HG03095 (cell line): ENCODE measurements at regions not wholly inside any gene's neighbourhood (a gene's known extent, or its start where the extent isn't known, plus 50 kb on each side); places are given as distances from the start of the nearest gene placed in this dataset.

Source experiments
- ATAC-seq: cut with Tn5 transposase; IDR thresholded peaks from one replicate; pipeline ENCODE4 v1.9.1; 2021; ENCODE audit warnings: moderate library complexity; ENCODE audit not compliant: unreplicated experiment

DNA sequence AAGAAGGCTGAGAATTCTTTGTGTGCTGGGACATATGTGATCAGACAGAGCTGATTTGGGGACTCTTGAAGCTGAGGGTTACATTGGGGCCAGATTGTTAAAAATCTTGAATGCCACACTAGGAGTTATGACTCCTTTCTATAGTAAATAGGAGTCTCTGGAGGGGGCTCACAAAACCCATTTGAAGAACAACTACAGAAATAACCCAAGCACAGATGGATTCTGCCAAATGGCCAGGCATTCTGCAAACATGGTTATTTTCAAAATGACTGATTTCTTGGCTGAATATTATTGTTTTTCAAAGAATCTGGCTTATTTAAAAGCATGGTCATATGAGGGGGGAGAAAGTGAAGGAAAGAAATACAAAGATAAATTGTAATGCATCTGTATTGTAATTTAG, 625.5 kb upstream of the TENM4 start:
- ATAC-seq = no peak

DNA sequence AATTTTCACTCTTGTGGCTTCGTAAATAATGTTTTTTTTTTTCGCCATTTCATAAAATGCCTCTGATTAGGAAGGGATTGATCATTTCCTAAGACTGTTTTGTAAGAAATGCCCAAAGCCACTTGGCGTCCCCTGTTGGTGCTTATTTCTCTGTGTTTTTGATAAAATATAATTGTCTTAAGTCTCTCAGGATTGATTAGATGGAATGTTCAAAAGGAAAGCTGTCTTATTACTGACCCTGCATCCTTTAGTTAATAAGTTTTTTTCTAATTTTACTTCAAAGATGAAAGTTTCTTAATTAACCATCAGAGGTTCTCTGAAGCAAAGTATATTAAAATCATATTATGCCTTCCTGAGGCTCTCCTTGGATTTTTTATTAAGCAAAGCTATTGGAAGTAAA, 624.3 kb upstream of the TENM4 start:
- ATAC-seq = no peak

DNA sequence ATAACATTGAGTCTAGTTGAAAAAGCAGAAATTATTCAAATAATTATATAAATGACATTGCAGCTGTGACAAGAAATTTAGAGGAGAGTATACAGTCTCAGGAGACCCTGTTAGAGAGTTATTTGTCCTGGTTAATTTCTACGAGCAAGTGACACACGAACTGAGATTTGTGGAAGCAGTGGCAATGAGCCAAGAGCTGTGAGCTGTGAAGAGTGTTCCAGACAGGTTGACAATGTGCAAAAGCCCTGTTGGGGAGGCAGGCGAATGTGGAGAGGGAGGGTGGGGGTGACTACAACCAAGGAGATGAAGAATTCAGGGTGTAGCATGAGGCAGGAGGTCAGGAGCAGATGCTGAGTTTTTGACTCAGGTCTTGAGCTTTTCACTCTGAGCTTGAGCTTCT, 620.2 kb upstream of the TENM4 start:
- no peak for ATAC-seq

DNA sequence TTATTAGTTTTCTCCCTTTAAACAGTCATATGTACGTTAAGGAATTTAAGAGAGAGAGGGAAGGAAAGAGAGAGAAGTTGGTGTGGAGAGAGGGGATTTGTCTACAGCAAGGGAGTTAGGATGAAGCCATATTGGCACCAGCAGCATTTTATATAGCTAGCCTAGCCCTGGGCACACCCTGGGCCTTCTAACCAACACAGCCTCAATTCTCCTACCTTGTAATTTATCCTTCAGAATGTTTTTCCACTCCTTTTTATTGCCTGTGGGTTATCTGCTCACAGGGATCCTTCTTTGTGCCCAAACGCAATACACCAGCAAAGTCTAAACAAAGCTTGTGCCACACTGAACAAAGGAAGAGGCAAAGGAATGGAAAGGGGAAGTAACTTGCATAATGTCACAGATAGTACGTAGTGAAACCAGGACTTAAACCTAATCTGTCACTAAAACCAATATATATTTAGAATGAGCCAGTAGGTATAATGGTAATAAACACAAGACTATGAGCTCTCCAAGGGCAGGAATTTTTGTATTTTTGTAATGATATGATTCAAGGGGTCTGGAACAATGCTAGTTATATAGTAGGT, 613.8 kb upstream of the TENM4 start:
- ATAC-seq = no peak

DNA sequence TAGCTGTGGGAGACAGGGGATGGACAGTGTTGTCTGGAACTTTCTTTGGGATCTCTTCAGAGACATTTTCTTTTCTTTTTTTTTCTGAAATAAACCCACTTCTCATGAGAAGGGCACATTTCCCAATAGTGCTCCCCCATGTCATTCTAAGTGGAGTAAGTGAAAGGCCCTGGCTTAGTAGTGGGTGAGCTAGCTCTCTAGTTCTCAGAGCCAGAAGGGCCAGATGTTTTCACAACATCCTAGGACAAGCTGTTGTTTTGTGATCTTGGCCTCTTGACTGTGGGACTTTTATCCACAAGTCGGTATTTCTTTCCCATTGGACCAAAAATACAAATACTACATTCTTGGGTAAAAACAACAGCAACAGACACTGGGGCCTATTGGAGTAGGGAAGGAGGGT, 607.7 kb upstream of the TENM4 start:
- no peak for ATAC-seq

DNA sequence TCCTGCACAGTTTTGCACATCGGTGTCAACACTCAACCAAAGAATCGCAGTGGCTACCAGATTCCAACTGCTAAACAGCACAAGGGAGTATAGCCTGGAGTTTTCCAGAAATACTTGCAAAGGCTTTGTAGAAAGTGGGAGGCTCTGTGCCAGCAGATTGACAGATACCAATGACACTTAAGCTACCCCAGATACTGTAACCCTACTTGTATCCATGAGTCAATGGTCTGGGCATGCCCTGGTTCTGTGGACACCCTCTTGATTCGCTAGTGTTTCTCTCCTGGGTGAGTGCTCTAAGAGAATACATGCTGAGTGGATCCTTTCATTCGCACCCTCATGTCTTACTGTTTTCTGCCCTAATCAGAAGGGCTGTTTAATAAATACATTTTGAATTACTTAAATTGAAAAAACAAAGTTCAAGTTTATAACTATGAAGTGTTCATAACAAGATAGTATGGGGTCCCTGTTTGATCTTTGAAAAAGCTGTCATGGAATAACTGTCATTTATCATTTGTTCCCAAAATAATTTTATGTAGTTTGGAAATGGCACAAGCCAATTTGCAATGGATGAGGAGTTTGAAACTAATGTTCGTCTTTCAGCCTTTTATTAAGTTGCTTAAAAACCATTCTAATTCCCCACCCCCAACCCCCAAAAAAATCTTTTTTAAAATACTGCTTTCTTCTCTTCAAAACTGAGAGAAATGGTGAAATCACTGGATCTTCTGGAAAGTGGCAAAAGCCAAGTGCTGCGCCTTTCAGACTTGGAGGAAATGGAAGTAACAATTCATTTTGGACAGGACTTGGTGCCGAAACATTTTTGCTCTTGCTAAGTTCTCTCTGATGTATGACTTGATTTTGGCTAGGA, 600.5 kb upstream of the TENM4 start:
- ATAC-seq = no peak

DNA sequence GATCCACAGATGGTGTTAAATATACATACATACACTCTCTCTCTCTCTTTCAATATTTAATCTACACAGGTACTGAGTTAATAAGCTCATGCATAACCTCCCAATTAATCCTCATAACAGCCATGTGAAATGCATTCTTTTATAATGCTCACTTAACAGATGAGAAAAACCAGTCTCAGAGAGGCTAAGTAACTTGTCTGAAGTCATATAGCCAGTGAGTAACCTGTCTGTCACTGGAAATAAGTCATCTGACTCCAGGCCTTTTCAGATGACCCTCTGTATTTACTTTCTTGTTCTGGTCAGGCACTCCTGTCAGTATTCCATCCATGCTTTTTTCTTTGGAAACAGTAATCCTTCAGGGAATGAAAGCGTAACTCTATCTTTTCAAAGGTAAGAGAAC, 594.0 kb upstream of the TENM4 start:
- no peak for ATAC-seq

DNA sequence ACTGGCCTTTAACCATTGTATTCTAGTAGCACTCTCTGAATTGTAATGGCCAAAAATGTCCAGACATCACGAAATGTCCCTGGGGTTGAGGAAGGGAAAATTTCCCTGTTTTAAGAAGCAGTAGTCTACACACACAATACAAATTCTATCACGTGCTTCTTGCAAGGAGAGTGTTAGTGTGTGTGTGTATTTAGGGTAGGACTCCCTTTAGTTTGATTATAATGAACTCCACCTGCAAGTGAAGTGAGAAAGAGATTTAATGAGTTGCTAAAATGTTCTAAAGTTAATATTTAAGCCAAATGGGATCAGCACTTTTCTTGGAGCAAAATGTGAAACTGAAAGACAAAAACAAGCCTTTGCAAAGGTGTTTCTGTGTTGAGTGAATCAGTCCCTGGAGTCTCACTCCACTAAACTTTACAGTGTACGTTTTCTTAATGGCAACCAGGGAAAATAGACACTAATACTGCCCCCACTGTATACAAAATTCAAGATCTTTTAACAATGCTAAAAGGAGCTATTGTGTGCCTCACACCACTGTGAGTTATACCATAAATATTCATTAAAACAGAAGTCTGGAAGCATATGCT, 590.3 kb upstream of the TENM4 start:
- no peak for ATAC-seq

DNA sequence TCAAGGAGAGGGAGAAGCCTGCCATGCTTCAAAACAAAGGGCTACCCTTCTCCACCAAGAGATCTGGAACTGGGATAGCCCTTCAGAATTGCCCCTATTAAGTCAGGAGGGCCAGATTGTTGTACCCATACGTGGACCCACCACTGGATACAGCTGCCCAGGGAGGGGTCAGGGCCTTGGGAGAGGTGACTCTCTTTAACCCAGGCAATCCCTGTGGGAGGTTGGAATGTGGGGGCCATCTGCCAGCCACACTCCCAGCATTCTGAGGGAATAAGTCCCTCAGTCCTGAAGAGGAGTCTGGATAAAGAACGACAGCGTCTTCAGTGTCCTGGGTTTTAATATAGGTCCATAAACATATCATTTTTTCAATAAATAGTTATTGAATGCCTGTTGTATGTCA, 588.2 kb upstream of the TENM4 start:
- ATAC-seq = no peak

DNA sequence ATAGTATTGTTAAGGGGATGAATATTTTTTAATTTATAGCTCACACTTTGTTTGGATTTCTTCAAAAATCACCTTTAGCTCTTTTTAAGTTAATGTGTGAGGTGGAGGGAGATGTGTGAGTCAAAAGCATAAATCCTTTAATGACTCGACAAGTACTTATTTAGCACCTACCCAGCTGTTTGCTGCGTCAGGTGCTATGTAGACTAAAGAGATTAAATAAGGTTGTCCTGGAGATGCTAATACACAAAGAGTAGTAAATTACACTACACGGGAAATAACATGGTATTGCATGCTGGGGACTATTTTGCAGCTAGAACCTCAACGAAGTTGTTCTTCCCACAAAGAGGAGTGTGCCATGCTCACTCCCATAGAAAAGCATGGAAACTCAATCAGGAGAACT, 583.3 kb upstream of the TENM4 start:
- ATAC-seq = no peak

DNA sequence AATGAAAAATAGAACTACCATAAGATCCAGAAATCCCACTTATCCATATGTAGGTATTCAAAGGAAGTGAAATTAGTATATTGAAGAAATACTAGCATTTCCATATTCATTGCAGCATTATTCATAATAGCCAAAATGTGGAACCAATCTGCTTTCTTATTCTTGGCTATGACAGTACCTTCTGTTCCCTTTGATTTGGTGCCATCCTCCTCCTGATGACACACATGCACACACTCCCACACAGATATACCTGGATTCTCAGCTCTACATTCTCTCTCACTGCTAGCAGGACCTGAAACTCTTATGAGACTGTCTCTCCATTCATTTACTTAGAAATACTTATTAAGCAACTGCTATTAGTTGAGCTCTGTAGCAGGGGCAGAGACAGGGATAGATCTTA, 582.6 kb upstream of the TENM4 start:
- ATAC-seq = no peak

DNA sequence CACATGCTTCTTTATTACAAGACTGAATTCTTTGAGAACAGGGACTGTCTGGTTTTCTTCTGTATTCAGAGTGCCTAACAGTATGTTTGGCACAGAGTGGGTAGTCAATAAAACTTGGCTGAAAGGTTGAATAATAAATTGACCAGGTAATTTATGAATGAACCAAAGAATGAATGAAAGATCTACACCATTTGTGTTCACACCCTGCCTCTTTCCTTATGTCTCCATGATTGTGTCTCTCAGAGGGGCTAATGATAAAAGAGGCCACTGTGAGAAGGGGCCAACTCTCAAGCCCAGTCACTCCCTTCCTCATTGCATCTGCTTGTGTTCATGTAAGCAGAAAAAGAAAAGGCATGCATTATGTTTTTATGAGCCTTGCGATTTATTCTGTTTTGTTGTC, 569.7 kb upstream of the TENM4 start:
- no peak for ATAC-seq

DNA sequence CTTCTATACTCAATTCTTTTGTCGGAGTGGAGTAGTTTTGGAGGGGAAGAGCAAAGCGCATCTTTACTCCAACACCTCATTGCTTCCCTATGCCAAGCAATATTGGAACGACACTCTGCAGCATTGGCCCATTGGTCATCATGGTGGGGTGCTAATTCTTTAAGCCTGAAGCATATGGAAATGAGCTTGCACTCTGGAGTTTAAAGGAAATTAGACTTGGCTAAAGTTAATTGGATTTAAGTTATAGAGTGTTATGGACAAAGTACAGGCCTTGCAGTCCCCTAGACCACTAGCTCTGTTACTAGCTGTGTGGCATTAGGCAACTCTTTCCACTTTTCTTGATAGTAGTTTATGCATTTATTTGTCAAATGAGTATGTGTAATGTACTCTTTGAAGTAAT, 568.3 kb upstream of the TENM4 start:
- no peak for ATAC-seq

DNA sequence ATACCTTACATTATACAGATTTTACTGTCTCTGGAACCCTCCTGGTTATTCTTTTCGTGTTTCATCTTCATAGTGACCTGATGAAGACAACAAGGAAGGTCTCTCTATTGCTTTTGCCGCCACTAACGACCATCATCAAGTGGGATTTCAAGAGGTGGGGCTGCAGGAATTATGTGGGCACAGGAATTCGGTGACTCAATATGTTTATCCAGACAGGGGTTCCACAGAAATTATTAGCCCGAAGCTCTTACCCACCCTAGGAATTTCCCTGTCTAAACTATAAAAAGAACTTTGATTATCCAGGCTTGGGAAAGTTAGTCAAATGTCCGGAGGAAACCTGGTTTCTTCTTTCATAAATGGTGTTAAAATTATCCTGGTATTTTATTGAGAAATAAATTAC, 566.8 kb upstream of the TENM4 start:
- no peak for ATAC-seq

DNA sequence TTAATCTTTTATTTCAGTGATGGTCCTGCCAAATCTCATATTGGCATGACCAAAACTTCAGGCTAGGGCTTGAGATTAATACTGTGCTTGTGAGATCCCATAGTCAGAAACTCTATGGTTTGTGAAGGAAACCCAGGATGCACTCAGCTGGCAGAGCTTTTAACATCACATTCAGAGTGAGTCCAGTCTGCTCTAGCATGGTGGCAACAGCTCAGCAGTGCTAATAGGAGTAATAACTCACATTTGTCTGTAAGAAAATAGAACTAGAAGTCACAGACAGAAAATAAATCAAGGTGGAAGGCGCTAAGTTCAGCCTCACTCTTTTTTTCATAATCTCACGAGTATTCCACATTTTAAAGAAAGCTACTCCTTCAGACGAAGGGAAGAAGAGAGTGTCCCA, 549.3 kb upstream of the TENM4 start:
- ATAC-seq = no peak

DNA sequence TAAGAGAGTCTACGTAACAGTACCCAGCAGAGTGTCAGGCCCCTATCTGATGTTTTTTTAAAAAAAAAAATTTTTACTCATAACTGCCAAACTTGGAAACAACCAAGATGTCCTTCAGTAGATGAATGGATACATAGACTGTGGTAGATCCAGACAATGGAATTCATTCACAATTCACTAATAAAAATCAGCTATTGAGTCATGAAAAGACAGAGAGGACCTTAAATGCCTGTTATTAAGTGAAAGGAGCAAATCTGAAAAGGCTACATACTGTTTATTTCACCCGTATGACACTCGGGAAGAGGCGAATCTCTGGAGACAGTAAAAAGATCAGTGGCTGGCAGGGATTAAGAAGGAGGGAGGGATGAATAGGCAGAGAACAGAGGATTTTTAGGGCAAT, 541.4 kb upstream of the TENM4 start:
- ATAC-seq = no peak

DNA sequence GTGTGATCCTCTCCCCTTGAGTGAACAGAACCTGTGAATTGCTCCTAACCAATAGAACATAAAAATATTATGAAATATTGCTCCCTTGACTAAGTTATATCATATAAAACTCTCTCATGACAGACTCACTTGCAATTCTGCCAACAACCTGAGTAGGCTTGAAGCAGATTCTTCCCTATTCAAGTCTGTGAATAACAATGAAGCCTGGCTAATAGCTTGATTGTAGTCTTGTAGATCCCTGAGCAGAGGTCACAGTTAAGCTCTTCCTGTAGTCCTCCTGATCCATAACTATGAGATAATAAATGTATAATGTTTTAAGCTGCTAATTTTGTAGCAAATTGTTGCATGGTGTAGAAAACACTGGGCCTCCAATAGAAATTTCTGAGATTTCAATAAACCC, 540.1 kb upstream of the TENM4 start:
- no peak for ATAC-seq

DNA sequence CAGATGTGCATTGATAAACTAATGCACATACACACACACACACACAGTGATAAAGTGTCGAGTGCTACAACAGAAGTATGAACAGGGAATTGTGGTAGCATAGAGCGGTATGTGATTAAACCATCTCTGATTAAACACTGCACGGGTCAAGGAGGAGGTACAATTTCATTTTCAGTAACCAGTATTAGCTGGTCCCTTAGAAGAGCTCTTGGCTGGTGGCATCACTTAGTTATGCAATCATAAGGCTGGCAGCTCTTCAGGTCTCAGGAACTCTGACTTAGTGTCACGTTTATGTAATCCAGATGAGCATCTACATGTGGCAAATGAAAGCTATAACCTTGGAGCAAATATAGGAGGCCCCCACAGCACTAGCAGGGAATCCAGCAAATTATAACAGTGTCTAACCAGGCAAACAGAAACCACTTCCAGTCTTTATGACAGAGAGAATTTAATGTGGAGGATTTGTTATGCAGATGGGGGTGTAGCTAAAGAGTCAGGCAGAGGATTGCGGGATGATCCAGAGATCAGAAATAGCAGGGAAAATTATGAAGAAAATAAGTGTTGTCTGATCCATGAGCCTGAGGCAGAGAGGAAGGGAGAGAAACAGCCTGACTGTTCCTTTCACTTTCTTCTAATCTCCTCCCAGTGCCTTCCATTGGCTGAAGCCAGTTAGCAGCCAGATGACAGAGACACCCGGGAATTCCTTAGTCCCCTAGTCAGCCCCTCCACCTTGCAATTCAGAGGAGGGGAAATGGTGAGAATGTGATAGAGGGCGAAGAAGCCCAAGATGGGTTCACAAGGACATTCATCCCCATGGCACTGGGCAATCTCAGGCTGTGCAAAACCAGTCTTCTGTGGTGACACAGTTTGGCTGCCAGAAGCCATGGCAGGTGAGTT, 533.1 kb upstream of the TENM4 start:
- no peak for ATAC-seq

DNA sequence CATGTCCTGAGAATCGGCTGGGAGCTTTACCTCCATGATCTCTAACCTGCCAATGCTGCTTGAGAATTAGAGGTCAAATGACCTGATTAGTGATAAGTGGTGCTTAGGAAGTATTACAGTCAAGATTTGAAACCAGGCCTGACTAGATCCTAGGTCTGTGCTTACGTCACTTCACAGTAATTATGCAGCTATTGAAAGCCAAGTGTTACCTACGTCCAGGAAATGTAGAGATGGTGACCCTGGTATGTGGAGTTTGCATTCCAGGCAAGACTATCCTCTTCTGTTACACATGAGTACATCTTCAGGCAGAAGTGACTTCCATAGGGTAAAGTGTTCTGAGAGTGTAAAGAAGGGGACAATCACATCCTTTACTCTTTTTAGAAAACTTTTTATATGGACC, 530.4 kb upstream of the TENM4 start:
- no peak for ATAC-seq

DNA sequence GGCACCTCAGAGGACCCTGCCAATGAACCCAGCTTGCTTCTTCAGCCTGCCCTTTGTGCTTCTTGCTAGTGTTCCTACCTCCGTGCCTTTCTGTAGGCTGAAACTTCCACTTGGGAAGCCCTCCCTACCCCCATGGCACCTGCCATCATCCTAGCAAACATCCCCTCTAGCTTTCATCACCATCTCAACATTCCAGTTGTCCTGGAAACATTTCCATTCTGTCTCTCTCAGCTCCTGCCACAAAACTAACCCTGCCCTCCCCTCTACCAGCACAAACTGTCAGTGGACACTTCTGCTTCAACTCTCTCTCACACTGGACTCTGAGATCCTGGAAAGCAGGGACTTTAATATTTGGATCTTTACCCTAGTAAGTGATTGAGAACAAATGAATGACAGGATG, 525.8 kb upstream of the TENM4 start:
- no peak for ATAC-seq

DNA sequence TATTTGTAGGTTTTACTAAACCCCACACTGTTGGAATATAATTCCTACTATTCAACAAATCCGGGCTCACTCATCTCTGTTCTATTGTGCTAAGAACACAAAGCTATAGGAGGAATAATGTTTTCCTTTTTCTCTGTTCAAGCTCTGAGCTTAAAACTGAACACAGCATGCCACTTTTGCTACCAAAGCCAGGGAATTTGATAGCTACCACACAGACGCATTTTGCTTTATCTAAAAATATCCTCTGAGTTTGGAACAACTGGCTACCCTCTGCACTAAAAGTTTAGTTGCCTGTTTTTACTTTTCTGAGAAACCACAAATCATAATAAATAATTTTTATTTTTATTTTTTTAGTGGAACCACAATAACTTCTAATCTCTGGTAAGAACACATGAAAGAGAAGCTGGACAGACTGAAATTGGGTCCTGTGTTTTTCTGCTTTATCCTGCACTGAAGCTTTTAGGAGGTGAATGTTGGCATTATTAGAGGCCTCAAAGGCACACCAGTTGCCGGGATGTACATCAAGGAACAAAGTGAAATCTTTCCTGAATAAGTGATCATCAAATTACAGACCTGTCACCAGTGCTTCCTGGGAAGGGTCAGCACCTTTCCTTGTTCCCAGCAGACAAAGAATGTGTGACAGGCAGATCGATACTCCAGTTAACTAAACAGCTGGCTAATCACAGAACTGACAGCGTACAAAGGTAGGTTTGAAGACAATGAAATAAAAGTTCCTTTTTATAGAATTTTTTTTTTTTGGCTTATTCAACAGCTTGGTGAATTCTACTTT, 523.2 kb upstream of the TENM4 start:
- ATAC-seq = no peak
